Colonic mucosa (tissue), 4 donors: ENCODE measurements at regions not wholly inside any gene's neighbourhood (a gene's known extent, or its start where the extent isn't known, plus 50 kb on each side); places are given as distances from the start of the nearest gene placed in this dataset.
"Not testable (repeated sequence)": the region's sequence is repeated elsewhere in the genome, so short reads cannot be mapped to it uniquely, and the experiment has no call there.

Experiments
- DNase-seq: peaks from one replicate; pipeline ENCODE4 v3.0.0-alpha.2; 2020
- H3K27ac ChIP-seq: fragments of 200-600 bp; one replicate; pipeline ENCODE4 v1.8.0; 2021
- H3K27me3 ChIP-seq: fragments of 200-600 bp; one replicate; pipeline ENCODE4 v1.8.0; 2021
- H3K36me3 ChIP-seq: fragments of 200-600 bp; one replicate; pipeline ENCODE4 v1.8.0; 2021
- H3K4me1 ChIP-seq: fragments of 200-600 bp; one replicate; pipeline ENCODE4 v1.8.0; 2021; ENCODE audit warnings: mild to moderate bottlenecking
- H3K4me3 ChIP-seq: fragments of 200-600 bp; one replicate; pipeline ENCODE4 v1.8.0; 2021
- H3K9ac ChIP-seq, 2 donors: one replicate each; pipeline ENCODE4 v1.7.0; 2013; ENCODE audit warnings: control low read depth in 2 of 2, low read depth in 2 of 2, low read length in 2 of 2
- H3K9me3 ChIP-seq: fragments of 200-600 bp; one replicate; pipeline ENCODE4 v1.8.0; 2021
- intact Hi-C: fragments of 100-400 bp; cut with DNase I; formaldehyde crosslinking; loops from one replicate; pipeline ENCODE4 v1.14.1; 2022
- TF ChIP-seq, protein P1 (sequence below): fragments of 200-600 bp; IDR thresholded peaks from one replicate; pipeline ENCODE4 v1.8.0; 2022; ENCODE audit warnings: antibody characterized with exemption, mild to moderate bottlenecking
- donor health status: healthy.
- donor health status: DM: no; HTN: no; CAD: no.
- donor health status: DM: no; HTN: no; CAD: no.

DNA sequence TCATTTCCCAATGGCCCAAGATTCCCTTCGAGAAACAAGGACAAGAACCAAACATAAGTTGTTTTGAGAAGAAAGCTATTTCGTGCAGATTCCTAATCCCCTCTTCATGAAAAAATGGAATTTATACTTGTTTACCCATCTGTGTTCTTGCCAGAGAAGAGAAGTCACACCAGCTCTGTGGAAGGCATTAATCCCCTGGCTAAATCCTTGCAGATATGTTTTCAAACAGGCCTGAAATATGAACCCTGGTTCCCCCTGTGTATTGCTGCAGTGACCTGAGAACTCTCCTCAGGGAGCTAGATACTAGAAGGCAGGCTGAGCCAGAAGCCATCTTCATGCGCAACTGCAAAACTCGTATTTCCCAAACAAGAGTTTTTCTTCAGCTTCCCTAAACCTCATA, 337.7 kb downstream of the NEK10 start:
- Histone ChIP-seq H3K4me1 (no peaks in the 10 kb centered on the region), H3K27me3 (no peaks in the 10 kb centered on the region), H3K27ac (no peak overlapping the region), H3K9me3 (no peaks in the 10 kb centered on the region), H3K4me3 (no peak overlapping the region), H3K36me3 (no peaks in the 10 kb centered on the region), H3K9ac (no peak overlapping the region)
- TF ChIP-seq, protein P1, sequence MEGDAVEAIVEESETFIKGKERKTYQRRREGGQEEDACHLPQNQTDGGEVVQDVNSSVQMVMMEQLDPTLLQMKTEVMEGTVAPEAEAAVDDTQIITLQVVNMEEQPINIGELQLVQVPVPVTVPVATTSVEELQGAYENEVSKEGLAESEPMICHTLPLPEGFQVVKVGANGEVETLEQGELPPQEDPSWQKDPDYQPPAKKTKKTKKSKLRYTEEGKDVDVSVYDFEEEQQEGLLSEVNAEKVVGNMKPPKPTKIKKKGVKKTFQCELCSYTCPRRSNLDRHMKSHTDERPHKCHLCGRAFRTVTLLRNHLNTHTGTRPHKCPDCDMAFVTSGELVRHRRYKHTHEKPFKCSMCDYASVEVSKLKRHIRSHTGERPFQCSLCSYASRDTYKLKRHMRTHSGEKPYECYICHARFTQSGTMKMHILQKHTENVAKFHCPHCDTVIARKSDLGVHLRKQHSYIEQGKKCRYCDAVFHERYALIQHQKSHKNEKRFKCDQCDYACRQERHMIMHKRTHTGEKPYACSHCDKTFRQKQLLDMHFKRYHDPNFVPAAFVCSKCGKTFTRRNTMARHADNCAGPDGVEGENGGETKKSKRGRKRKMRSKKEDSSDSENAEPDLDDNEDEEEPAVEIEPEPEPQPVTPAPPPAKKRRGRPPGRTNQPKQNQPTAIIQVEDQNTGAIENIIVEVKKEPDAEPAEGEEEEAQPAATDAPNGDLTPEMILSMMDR: no peak
- intact Hi-C loops: no loop called here
- no peak for DNase-seq

DNA sequence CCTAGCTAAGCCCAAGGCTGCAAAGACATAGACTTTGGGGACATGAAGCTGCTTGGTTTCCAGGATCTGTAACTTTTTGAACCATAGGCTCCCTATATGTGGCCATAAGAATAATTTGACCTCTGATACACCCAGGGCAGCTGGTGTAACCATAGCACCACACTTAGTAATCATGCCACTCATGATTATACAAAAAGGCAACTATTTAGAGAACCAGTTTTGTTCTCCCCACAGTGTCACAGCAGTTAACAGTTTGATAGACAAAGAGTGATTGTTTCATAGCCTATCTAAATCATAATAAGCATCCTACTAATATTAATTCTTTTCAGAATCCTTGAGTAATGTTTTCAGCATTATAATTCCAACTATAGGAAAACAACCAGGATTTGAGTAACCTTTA, 334.9 kb downstream of the NEK10 start:
- DNase-seq: no peak
- no peaks in the 10 kb centered on the region for H3K9me3 ChIP-seq
- H3K27me3 ChIP-seq: no peaks in the 10 kb centered on the region
- intact Hi-C loops: no loop called here
- no peak overlapping the region for H3K27ac ChIP-seq
- H3K36me3 ChIP-seq: no peaks in the 10 kb centered on the region
- TF ChIP-seq, protein P1: no peak
- H3K4me1 ChIP-seq: no peaks in the 10 kb centered on the region
- H3K4me3 ChIP-seq: no peak overlapping the region
- H3K9ac ChIP-seq: no peak overlapping the region

DNA sequence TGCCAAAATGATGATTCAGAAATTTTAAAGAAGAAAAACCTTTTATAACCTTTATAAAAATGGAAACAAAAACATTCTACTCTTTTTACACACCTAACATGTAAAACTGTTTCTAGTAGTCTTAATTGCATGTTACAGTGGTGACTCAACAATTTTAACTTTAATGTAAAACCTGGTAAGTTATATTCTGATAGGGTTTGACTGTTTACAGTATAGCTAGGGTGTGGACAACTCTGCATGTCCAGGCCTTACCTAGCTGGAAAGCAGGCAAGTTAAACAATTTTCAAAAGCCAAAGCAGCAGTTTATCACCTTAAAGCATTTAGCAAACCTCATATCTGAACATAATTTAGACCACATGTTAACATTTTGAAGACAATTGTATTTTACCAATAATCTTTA, 328.5 kb downstream of the NEK10 start:
- no peak overlapping the region for H3K9ac ChIP-seq
- no peak overlapping the region for H3K27ac ChIP-seq
- no peaks in the 10 kb centered on the region for H3K36me3 ChIP-seq
- H3K9me3 ChIP-seq: no peaks in the 10 kb centered on the region
- TF ChIP-seq, protein P1: no peak
- intact Hi-C loops: no loop called here
- DNase-seq: no peak
- H3K27me3 ChIP-seq: no peaks in the 10 kb centered on the region
- H3K4me1 ChIP-seq: no peaks in the 10 kb centered on the region
- no peak overlapping the region for H3K4me3 ChIP-seq

DNA sequence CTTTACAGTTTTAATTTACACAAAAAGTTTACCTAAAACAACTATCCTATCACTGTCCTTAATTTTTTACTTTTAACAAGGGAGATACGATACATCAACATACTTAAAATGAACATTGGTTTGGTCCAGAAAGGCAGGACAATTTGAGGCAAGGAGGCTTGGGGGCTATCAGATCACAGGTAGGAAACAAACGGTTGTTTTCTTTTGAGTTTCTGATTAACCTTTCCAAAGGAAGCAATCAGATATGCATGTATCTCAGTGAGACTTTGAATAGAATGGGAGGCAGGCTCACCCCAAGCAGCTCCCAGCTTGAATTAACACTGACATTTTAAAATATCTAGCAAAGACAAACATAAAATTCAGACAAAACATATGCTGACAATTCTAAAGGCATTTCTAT, 326.6 kb downstream of the NEK10 start:
- DNase-seq, intact Hi-C loops, H3K9ac ChIP-seq, H3K27ac ChIP-seq, H3K27me3 ChIP-seq, H3K4me3 ChIP-seq, H3K9me3 ChIP-seq, H3K36me3 ChIP-seq, H3K4me1 ChIP-seq: not testable (repeated sequence)

DNA sequence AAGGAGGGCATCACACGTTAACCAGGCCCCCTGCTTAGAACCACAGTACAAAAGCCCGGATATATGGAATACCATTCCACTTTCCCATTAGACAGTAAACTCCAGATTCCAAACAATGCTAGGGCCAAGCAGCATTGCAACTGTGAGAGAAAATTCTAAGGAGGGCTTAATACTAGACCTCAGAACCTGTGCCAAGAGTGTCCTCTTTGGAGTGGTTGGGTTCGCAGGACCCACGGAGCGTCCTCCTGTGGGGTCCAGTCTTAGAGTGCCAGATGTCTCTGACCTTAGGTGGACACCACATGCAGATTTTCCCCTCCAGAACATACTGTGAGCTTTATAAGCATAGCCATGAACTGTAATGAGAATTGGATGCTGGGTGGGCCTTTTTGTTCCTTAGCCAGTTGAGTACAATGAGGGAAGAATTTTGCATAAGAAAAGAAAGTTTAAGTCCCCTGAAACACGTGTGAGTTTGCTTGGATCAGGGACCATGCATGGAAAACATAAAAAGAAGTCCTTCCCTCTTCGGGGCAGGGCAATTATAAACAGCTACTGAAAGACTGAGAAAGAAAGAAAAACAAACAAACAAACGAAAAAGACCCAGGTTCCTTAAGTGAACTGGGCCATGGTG, 325.7 kb downstream of the NEK10 start:
- no peaks in the 10 kb centered on the region for H3K9me3 ChIP-seq
- no peaks in the 10 kb centered on the region for H3K4me1 ChIP-seq
- TF ChIP-seq, protein P1: no peak
- no peak for DNase-seq
- no peak overlapping the region for H3K9ac ChIP-seq
- H3K36me3 ChIP-seq: no peaks in the 10 kb centered on the region
- H3K27me3 ChIP-seq: no peaks in the 10 kb centered on the region
- no peak overlapping the region for H3K27ac ChIP-seq
- intact Hi-C loops: no loop called here
- H3K4me3 ChIP-seq: no peak overlapping the region

DNA sequence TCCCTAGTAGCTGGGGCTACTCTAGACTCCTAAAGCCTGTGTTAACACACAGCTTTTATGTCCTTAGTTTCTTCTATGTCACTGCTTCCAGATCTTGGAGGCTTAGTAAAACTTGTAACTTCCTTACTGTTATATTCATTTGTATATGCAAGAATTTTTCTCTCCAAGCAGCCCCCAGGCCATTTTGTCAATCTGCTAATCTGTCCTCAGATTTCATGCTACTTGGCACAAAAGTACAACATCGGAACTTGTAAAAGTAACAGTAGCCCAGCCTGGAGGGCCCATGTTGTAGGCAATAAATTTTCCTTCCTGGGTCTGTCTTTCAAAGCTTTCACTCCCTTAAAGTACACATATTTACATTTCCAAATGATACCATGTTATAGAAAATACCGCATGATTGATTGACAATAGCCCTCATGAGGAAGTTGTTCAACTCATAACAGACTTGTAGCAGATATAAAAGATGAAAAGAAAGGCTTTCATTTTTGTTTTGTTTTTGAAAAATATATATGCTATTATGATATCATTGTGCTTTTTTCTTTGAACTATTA, 324.2 kb downstream of the NEK10 start:
- H3K27ac ChIP-seq: no peak overlapping the region
- H3K4me3 ChIP-seq: no peak overlapping the region
- intact Hi-C loops: no loop called here
- no peak overlapping the region for H3K9ac ChIP-seq
- H3K9me3 ChIP-seq: no peaks in the 10 kb centered on the region
- no peaks in the 10 kb centered on the region for H3K4me1 ChIP-seq
- no peaks in the 10 kb centered on the region for H3K36me3 ChIP-seq
- TF ChIP-seq, protein P1: no peak
- DNase-seq: peak; percentile 23
- no peaks in the 10 kb centered on the region for H3K27me3 ChIP-seq
